IMR-90 (cell line): ENCODE measurements at regions not wholly inside any gene's neighbourhood (a gene's known extent, or its start where the extent isn't known, plus 50 kb on each side); places are given as distances from the start of the nearest gene placed in this dataset.

Experiments
- BHLHE40 ChIP-seq: fragments of 150-350 bp; IDR thresholded peaks from 2 replicates; pipeline ENCODE4 v1.6.1; 2016; ENCODE audit warnings: mild to moderate bottlenecking, low read depth, low read length
- CEBPB ChIP-seq: IDR thresholded peaks from 2 replicates; pipeline ENCODE4 v1.6.1; 2012; ENCODE audit warnings: low read depth, low read length, improper control_type of control experiment
- POLR2A ChIP-seq: IDR thresholded peaks from 2 replicates; pipeline ENCODE4 v1.6.1; 2012; ENCODE audit warnings: mild to moderate bottlenecking, low read depth, low read length
- RFX5 ChIP-seq: IDR thresholded peaks from 2 replicates; pipeline ENCODE4 v1.8.0; 2012; ENCODE audit warnings: low read depth, mild to moderate bottlenecking, low read length, moderate library complexity
- SMC3 ChIP-seq: fragments of 150-350 bp; IDR thresholded peaks from 2 replicates; pipeline ENCODE4 v1.6.1; 2016; ENCODE audit warnings: low read depth, mild to moderate bottlenecking, antibody characterized with exemption, low read length, moderate library complexity
- TF ChIP-seq, protein P1 (sequence below): fragments of 150-350 bp; IDR thresholded peaks from 2 replicates; pipeline ENCODE4 v1.6.1; 2017; ENCODE audit warnings: mild to moderate bottlenecking, antibody characterized with exemption, low read length, low read depth
- TF ChIP-seq, protein P2 (sequence below): conservative IDR thresholded peaks from 2 replicates; pipeline ENCODE4 v1.5.1; 2012; ENCODE audit warnings: mild to moderate bottlenecking, low read depth, low read length, improper control_type of control experiment
- TF ChIP-seq, protein P3 (sequence below): fragments of 150-350 bp; IDR thresholded peaks from 2 replicates; pipeline ENCODE4 v1.6.1; 2016; ENCODE audit warnings: low read depth, mild to moderate bottlenecking, low read length, moderate library complexity, borderline replicate concordance

DNA sequence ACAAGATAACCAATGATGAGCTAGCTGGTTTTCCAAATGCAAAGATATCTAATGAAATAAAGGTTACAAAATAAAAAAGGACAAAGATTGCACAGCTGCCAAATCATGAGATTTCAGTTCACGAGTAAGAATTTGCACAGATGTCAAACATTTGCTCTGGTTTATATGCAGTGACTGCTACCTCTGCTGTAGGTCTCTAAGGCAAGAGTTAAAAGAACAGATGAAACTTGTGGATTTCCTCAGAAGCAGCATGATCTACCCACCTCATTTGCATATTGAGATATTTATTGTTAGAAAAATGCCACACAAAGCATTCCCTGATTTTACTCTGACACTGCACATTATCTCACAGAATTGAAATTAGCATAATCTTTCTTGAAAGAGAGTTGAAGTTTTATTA, 763.2 kb upstream of the ZEB2 start:
- TF ChIP-seq RFX5 (no peak), POLR2A (no peak), CEBPB (no peak), BHLHE40 (no peak), SMC3 (no peak)
- TF ChIP-seq, protein P1, sequence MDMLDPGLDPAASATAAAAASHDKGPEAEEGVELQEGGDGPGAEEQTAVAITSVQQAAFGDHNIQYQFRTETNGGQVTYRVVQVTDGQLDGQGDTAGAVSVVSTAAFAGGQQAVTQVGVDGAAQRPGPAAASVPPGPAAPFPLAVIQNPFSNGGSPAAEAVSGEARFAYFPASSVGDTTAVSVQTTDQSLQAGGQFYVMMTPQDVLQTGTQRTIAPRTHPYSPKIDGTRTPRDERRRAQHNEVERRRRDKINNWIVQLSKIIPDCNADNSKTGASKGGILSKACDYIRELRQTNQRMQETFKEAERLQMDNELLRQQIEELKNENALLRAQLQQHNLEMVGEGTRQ = no peak
- TF ChIP-seq, protein P2, sequence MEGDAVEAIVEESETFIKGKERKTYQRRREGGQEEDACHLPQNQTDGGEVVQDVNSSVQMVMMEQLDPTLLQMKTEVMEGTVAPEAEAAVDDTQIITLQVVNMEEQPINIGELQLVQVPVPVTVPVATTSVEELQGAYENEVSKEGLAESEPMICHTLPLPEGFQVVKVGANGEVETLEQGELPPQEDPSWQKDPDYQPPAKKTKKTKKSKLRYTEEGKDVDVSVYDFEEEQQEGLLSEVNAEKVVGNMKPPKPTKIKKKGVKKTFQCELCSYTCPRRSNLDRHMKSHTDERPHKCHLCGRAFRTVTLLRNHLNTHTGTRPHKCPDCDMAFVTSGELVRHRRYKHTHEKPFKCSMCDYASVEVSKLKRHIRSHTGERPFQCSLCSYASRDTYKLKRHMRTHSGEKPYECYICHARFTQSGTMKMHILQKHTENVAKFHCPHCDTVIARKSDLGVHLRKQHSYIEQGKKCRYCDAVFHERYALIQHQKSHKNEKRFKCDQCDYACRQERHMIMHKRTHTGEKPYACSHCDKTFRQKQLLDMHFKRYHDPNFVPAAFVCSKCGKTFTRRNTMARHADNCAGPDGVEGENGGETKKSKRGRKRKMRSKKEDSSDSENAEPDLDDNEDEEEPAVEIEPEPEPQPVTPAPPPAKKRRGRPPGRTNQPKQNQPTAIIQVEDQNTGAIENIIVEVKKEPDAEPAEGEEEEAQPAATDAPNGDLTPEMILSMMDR = no peak
- TF ChIP-seq, protein P3, sequence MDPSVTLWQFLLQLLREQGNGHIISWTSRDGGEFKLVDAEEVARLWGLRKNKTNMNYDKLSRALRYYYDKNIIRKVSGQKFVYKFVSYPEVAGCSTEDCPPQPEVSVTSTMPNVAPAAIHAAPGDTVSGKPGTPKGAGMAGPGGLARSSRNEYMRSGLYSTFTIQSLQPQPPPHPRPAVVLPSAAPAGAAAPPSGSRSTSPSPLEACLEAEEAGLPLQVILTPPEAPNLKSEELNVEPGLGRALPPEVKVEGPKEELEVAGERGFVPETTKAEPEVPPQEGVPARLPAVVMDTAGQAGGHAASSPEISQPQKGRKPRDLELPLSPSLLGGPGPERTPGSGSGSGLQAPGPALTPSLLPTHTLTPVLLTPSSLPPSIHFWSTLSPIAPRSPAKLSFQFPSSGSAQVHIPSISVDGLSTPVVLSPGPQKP = no peak
